DMS153 treated with DMSO at 0.1 percent for 48 hours (cell line): ENCODE measurements at regions not wholly inside any gene's neighbourhood (a gene's known extent, or its start where the extent isn't known, plus 50 kb on each side); places are given as distances from the start of the nearest gene placed in this dataset.
"Not testable (repeated sequence)": the region's sequence is repeated elsewhere in the genome, so short reads cannot be mapped to it uniquely, and the experiment has no call there.

ENCODE experiments used
- DNase-seq: peaks from one replicate; lab custom pipeline; 2025; ENCODE audit not compliant: unreplicated experiment; lab: John Stamatoyannopoulos, UW

DNA sequence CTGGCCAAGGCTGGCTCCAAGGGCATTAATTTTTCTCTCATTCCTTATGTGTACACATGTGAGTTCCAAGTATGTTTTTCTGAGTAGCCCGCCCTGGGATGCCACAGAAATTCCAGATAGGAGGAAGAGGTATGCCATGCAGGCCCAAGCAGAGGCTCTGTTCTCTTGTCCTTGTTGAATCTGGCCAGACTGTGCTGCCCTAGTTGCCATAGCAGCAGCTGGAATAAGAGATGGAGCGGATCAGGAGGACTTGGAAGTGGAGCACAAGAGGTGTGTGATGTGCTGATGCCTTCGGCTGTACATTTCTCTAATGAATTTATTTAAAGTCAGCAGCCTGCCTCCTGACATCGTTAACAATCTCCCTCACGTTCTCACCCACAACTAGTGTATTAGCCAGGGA, 235.6 kb upstream of the RPS23 start:
- no peak for DNase-seq

DNA sequence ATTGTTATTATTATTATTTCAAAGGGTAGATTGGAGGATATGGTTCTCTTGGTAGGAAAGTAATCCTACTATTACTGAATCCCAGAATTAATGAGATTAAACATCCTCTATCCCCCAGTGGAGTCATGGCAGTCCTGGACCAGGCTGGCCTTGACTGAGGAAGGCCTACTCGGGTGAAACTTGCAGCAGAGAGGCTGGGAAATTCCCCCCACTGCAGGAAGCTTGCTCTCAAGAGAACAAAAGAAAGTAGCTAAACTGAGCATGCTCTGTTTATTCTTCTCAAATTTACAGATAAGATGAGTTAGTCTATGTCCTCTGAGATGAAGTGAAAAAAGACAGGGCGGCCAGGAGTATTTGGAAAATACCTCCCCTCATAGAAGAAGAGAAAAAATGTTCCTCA, 233.9 kb upstream of the RPS23 start:
- no peak for DNase-seq

DNA sequence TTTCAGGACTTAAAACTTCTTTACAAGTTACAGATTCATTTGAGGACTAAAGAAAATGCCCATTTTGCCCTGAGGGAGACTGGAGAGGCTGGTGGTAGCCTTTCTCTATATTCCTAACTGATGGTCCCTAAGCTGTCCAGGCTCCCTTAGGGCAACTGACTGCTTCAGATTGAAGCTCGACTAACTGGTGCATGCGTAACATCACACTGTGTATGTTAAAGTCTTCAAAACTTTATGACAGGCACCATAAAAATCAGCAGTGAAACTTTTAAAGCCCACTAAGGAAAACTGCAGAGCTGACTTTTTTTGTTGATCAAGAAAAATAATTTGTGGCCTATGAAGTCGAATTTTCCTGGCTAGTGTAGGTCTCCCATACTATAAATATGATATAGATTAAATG, 233.0 kb upstream of the RPS23 start:
- no peak for DNase-seq

DNA sequence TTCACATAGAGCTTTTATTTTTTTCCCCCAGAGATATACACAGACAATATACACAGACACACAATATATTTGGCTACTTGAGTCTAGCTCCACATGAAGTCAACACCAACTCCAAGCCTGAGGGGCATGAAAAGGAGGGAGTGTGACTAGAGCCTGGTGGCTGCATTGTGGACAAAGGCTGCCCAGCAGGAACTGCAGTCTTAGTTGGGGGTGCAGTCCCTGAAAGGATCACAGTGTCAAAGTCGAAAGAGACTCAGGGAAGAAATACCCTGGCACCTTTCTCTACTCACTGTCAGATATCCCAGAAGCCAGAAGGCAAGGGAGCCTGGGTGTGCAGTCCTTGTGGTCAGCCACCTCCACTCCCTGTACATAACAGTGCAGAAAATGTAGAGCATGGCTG, 231.6 kb upstream of the RPS23 start:
- no peak for DNase-seq

DNA sequence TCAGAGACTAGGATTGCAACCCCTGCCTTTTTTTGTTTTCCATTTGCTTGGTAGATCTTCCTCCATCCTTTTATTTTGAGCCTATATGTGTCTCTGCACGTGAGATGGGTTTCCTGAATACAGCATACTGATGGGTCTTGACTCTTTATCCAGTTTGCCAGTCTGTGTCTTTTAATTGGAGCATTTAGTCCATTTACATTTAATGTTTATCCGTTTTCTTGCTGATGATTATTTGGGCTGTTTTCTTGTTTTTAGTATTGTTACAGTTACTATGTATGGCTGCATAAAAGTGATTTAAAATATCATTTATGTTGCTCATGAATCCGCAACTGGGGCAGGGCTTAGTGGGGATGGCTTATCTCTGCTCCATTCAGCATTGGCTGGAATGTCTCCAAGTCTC, 228.2 kb upstream of the RPS23 start:
- DNase-seq = not testable (repeated sequence)

DNA sequence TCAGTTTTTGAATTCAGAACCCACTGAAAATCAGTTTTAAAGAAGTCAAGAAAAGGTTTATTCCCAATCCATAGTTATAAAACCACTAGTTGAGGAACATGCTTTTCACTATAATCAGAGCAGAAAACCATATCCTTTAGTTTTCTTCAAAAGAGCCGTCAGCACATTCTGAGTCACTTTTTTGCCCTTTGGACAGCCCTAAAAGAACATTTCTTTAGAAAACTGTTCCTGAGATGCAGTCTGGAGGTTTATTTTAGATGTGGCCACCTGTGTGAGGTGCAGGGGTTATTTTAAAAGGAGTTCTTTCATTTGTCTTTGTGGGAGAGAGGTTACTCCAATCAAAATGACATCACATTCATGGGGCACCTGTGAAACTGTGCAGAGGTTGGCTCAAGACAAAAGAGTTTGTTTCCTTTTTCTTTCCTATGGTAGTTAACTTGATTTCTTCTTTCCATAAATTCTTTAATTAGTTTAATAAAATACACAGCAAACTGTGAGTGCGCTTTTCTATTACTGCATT, 221.6 kb upstream of the RPS23 start:
- no peak for DNase-seq

DNA sequence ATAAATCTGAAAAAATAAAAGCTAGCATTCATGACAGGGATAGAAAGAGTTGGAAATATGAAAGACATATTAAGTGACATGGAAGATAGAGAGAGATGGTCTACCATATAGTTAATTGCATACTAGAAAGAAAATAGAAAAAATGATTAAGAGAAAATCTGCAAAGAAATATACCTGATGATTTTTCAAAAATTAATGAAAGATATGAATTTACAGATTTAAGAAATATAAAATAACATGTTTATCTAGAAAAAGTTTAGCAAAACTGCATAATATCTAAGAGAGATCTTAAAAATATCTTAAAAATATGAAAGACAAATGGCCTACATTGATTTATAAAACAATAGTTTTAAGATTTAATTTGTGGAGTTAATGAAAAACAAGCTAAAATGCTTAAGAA, 219.1 kb upstream of the RPS23 start:
- no peak for DNase-seq

DNA sequence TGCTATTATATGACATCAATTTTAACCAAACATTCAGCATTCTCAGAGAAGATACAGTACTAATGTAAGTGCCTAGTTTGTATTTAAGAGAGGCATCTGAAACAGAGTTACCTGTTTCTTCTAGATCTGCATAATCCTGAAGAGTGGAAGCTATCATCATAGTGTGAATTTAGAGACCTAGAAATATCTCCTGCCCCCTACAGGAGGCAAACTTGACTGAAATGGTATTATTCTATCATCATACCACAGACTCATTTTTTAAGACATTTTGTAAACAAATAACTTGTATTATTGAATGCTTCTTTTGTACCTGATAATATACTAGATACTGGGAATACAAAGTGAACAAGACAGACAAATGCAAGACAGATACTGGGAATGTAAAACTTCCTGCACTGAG, 216.8 kb upstream of the RPS23 start:
- DNase-seq = no peak

DNA sequence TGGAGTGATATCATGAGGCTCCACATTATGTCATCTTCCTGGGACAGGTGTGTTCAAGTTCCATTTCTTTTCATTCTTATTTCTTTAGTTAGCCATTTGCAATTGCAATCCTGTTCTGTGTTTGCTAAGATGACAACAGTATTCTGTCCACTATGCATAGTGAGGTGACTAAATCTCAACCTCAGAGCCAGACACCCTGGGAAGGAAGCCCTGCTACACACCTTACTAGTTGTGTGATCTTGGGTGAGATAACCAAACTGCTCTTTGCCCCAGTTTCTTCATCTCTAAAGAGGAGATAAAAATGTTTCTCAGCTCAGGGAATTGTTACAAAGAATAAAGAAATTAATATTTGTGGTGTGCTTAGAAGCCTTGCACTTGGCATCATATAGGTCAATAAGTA, 215.1 kb upstream of the RPS23 start:
- no peak for DNase-seq

DNA sequence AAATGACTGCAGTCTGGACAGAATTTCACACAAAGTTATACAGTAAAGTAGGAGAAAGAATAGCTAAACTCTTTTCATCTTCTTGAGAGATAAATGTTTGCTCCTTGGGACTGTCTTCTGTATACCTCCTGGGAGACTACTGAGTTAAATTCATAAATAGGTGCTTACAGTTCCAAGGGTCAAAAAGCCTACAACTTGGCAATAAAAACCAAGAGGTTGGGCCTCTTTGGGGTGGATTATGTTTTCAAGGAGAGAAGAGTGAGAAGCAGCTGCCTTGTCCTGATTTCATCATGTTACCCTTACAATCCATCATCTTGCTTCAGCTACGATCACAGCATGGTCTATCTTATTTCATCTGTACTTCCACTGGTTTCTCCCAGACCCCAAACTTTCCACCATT, 213.2 kb upstream of the RPS23 start:
- DNase-seq = no peak

DNA sequence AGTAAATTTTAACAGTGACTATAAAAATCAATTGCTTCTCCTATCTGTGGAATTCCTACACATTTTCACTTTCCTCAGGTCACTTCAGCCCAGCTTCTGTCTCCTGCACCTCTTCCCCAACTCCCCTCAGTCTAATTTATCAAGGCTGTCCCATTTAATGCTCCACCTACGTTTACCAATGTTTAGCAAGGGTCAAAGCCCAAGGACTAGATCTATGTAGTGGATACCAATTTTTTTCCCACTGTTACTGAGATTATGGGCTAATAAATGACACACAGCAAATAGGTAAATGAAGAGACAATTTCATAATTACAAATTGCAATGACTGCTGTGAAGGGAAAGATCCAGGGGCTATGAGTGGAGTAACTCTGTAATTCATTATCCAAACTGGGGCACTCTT, 211.5 kb upstream of the RPS23 start:
- no peak for DNase-seq

DNA sequence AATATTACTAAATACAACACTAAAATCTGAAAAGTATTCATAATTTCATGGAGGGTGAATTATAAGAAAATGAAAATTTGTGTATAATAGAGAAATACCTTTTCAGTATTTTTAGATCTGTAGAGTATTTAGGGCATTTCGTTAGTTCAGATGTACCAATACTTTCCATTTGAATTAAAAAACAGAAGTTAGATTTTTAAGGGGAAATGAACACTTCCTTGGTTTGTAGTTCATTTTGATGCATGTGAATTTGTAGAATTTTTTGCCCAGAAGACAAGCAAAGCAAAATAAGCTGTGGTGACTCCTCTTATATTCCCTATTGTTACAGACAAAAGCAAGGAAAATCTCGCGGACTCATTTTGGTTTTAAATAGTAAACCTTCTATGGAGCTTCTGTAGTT, 209.0 kb upstream of the RPS23 start:
- no peak for DNase-seq

DNA sequence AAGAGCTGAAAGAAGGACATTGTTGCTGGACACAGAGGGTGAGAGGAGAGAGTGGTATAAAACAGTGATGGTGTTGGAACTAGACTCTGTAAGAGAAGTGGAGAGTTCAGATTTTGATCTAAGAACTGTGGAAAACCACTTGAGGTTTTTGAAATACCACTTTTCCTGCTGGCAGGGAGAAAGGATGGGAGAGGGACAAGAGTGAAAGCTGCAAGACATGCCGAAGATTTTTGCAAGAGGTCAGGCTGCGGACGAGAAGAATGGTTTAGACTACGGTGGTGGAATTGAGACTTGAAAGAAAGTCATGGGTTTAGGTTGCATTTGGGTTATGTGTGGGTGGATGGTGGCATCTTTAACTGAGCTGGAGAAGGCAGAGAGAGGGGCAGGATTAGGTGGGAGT, 202.2 kb upstream of the RPS23 start:
- no peak for DNase-seq

DNA sequence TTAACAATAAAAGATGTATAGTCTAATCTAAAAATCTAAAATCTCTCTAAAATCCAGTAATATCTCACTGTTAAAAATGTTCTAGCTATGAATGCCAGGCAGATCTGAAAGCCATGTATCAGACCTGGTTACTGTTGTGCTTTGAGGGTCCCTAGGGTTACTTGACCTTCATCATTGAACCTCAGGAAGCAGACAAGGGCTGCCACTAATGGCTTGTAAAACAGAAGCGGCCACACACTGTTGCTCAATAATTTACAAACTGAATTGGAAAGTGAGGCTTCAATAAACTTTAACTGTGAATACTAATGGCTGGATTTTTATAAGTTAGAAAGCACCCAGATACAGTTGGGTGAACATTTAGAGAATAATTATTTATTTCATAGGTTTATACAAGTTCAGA, 198.0 kb upstream of the RPS23 start:
- no peak for DNase-seq

DNA sequence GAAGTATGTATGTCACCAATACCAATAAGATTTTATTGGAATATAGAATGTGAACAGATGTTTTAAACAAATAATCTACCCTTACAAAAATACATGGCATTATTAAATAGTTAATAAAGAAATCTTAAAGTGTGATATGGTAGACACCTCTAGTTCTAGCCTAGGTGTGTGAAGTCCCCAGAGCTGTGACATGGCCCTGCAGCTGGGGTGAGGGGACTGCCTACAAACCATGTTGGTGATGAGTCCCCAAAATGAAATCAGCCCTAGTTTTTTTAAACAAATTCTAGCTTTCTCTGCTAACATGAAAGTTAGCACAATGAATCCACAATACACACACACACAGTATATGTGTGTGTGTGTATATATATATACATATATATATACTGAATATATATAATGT, 195.1 kb upstream of the RPS23 start:
- DNase-seq = no peak

DNA sequence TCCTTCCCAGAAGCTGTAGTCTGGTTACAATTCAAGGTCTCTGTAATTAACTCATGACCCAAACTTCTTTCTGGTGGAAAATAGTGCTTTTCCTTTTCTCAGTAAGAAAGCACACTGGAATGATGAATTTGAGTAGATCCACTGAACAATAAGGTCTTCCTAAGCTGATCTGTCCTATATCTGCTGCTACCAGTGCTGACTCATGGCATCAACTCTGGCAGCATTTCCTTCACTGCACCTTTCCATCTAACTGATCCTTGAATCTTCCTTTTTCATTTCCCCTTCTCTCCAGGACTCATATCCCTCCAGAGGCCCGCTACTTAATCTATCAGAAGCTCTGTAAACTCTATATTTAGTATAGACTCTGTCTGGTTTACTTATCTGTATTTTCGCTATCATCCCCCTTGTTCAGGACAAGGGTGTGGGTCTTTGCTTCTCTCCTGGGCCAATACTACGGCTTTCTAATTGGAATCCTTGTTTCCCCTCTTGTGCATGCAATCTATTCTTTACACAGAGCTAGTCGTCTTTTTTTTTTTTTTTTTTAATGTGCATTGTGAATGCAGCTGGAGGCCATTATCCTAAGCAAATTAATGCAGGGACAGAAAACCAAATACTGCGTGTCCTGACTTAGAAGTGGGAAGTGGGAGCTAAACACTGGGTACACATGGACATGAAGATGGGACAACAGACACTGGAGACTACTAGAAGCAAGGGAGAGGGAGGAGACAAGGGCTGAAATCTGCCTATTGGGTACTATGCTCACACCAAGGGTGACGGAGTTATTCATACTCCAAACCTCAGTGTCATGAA, 192.2 kb upstream of the RPS23 start:
- DNase-seq = no peak

DNA sequence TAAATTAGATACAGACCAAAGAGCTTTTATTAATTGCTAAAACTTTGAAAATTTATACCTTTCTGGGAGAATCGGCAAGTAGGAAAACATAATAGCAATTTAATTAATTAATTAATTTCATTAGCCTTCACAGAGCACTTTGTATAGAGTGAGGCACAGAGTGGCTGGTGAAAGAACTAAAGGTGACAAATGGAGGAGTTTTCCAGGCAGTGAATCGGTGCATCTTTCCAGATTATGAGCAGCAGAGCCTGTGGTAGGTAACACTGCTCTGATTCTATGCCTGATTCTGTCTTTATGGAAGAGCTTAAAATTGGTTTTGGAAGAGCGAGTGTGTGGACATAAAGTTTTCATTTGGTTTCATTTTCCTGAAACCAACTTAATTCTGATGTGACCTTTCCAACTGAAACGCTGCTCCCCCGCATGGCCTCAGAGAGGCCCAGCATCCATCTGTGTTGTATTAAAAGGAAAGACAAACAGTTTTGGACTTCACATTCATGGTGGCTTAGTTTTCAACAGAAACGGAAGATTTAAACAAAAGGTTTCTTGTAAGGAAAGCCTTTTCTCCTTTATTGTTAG, 188.9 kb upstream of the RPS23 start:
- no peak for DNase-seq

DNA sequence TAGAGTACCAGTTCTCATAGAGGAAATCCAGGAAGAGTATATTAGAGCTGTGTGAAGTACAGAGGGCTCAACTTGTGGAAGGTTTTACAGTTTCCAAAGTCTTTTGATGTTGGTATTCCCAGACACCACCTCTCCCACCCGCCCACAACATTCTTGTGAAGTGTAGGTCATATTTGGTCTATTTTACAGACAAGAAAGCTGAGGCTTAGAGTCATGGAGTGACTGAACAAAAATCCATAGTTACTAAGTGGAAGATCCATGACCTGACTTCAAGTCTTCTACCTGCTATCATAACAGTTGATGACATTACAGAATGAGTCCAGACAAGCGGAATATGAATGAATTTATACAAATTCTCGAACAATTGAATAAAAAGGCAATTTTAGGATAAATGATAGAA, 187.1 kb upstream of the RPS23 start:
- no peak for DNase-seq

DNA sequence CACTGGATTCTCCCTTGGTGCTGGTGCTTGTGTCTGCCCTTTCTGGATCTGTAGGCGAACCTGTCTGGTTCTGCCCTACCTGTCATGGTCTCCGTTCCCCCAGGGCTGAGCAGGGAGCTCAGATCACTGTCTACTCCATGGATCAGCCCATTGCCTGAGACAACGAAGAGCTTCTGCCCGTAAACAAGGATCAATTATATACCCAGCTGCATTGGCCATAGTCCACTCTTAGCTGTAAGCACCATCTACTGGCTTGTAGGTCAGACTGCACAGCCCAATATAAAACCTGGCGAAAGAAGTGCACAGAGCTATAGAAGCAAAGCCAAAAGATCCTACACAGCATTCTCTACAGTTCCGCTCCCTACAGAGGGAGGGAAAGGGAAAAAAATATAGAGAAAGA, 181.5 kb upstream of the RPS23 start:
- no peak for DNase-seq

DNA sequence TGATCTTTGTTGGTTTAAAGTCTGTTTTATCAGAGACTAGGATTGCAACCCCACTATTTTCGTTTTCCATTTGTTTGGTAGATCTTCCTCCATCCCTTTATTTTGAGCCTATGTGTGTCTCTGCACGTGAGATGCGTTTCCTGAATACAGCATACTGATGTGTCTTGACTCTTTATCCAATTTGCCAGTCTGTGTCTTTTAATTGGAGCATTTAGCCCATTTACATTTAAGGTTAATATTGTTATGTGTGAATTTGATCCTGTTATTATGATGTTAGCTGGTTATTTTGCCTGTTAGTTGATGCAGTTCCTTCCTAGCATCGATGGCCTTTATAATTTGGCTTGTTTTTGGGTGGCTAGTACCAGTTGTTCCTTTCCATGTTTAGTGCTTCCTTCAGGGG, 177.2 kb upstream of the RPS23 start:
- not testable (repeated sequence) for DNase-seq

DNA sequence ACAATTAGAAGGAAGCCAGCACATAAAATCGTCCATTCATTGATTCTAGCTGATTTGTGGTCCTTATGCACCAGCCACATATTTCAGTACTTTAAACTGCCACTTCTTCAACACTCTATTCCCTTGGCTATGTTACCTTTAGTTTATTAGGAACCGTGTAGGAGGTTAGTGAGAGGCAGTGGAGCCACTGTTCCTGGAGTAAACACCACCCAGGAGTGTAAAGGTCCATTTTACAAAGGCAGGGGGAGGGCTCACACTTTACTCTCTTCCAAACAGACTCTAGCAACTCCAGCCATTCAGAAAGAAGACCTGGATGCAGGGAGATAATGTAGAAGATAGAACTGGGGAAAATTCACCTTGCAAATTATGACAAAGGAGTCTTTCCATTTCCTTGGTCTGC, 170.2 kb upstream of the RPS23 start:
- no peak for DNase-seq

DNA sequence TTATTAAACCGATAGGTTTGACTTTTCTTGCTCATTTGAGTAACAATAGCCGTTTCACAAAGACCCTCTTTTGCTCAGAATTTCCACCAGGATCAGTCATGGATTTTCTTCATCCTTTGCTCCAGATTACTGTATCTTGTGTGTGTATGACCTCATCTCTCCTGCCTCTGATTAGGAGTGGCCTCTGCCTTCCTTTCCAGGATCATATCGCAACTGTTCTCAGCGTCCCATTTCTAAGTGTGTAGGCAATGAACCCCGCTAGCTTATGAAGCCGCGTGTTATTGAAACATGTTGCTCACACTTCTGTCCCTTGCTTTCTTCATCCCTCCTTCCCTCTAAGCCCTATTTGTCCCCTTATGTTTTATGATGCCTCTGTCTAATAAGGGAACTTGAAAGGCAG, 169.8 kb upstream of the RPS23 start:
- no peak for DNase-seq

DNA sequence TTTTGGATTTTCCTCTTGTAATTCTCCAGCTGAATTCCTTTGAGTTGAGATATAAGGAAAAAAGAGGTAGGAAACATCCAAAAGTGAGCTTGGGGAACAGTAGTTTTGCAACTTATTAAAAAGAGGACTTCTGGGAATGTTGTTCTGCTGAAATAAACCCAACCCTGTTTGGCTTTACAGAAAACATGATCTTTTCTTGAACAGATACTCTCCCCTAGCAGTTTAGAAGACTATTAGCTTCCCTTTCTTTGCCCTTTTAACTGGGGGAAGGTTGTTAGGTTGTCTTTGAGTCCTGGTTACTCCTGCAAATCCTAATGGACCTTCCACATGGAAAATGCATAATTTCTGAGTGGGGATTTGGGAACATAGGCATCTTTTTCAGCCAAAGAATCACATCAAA, 168.7 kb upstream of the RPS23 start:
- no peak for DNase-seq
